ENCODE measurements at regions not wholly inside any gene's neighbourhood (a gene's known extent, or its start where the extent isn't known, plus 50 kb on each side); places are given as distances from the start of the nearest gene placed in this dataset.

- intact Hi-C loops (cut with DNase I), result no loop called here
- Histone ChIP-seq H3K4me3 (ENCODE audit: low read length) (no peak overlapping the region), H3K27ac (ENCODE audit: low read length) (no peak overlapping the region), H3K27me3 (ENCODE audit: control insufficient read depth, insufficient read depth) (no peaks in the 10 kb centered on the region), H3K9me3 (ENCODE audit: control insufficient read depth, low read length) (no peaks in the 10 kb centered on the region), H3K4me1 (ENCODE audit: control insufficient read depth, insufficient read depth, low read length) (peaks cover 2% of the 10 kb centered on the region)
- DNase-seq (no peak), ATAC-seq (no peak)
- WGBS, result 91% methylated on average over 4 of the region's 4 CpGs
Observed at GRCh38 chr1:229875086-229875485, 192.0 kb upstream of the GALNT2 start.

GRCh38 chr1:229879746-229880145, 187.3 kb upstream of the GALNT2 start:
- ATAC-seq (no peak), DNase-seq (no peak)
- H3K4me1 ChIP-seq (ENCODE audit: control insufficient read depth, insufficient read depth, low read length), result no peaks in the 10 kb centered on the region
- 61% methylated on average over 3 of the region's 3 CpGs for WGBS
- no peaks in the 10 kb centered on the region for H3K9me3 ChIP-seq (ENCODE audit: control insufficient read depth, low read length)
- no peak overlapping the region for H3K27ac ChIP-seq (ENCODE audit: low read length)
- no peaks in the 10 kb centered on the region for H3K27me3 ChIP-seq (ENCODE audit: control insufficient read depth, insufficient read depth)
- intact Hi-C loops (cut with DNase I), result no loop called here
- H3K4me3 ChIP-seq (ENCODE audit: low read length), result no peak overlapping the region

GRCh38 chr1:229880271-229881170, 186.5 kb upstream of the GALNT2 start:
- no peaks in the 10 kb centered on the region for H3K9me3 ChIP-seq (ENCODE audit: control insufficient read depth, low read length)
- ATAC-seq (no peak), DNase-seq (no peak)
- 80% methylated on average over 15 of the region's 15 CpGs for WGBS
- H3K27me3 ChIP-seq (ENCODE audit: control insufficient read depth, insufficient read depth), result no peaks in the 10 kb centered on the region
- no peaks in the 10 kb centered on the region for H3K4me1 ChIP-seq (ENCODE audit: control insufficient read depth, insufficient read depth, low read length)
- H3K4me3 ChIP-seq (ENCODE audit: low read length), result no peak overlapping the region
- no peak overlapping the region for H3K27ac ChIP-seq (ENCODE audit: low read length)
- intact Hi-C loops (cut with DNase I), result no loop called here

GRCh38 chr1:229882621-229883020, 184.4 kb upstream of the GALNT2 start:
- DNase-seq, result no peak
- WGBS, result 72% methylated on average over 5 of the region's 5 CpGs
- H3K4me1 ChIP-seq (ENCODE audit: control insufficient read depth, insufficient read depth, low read length), result no peaks in the 10 kb centered on the region
- intact Hi-C loops (cut with DNase I), result no loop called here
- no peak overlapping the region for H3K4me3 ChIP-seq (ENCODE audit: low read length)
- no peaks in the 10 kb centered on the region for H3K9me3 ChIP-seq (ENCODE audit: control insufficient read depth, low read length)
- H3K27me3 ChIP-seq (ENCODE audit: control insufficient read depth, insufficient read depth), result no peaks in the 10 kb centered on the region
- no peak overlapping the region for H3K27ac ChIP-seq (ENCODE audit: low read length)
- ATAC-seq, result no peak

GRCh38 chr1:229883504-229884200, 183.4 kb upstream of the GALNT2 start:
- 87% methylated on average over 7 of the region's 7 CpGs for WGBS
- no peaks in the 10 kb centered on the region for H3K27me3 ChIP-seq (ENCODE audit: control insufficient read depth, insufficient read depth)
- H3K9me3 ChIP-seq (ENCODE audit: control insufficient read depth, low read length), result no peaks in the 10 kb centered on the region
- no peak for DNase-seq
- H3K4me3 ChIP-seq (ENCODE audit: low read length), result no peak overlapping the region
- intact Hi-C loops (cut with DNase I), result no loop called here
- no peaks in the 10 kb centered on the region for H3K4me1 ChIP-seq (ENCODE audit: control insufficient read depth, insufficient read depth, low read length)
- no peak overlapping the region for H3K27ac ChIP-seq (ENCODE audit: low read length)
- ATAC-seq, result no peak

GRCh38 chr1:229884765-229885164, 182.3 kb upstream of the GALNT2 start:
- 68% methylated on average over 4 of the region's 4 CpGs for WGBS
- peak in 1 of 3 donors; percentile 62 for DNase-seq
- Histone ChIP-seq H3K4me3 (ENCODE audit: low read length) (no peak overlapping the region), H3K27ac (ENCODE audit: low read length) (no peak overlapping the region), H3K27me3 (ENCODE audit: control insufficient read depth, insufficient read depth) (no peaks in the 10 kb centered on the region), H3K4me1 (ENCODE audit: control insufficient read depth, insufficient read depth, low read length) (no peaks in the 10 kb centered on the region), H3K9me3 (ENCODE audit: control insufficient read depth, low read length) (no peaks in the 10 kb centered on the region)
- ATAC-seq, result no peak
- intact Hi-C loops (cut with DNase I), result no loop called here

GRCh38 chr1:229885568-229886495, 181.2 kb upstream of the GALNT2 start:
- no peaks in the 10 kb centered on the region for H3K9me3 ChIP-seq (ENCODE audit: control insufficient read depth, low read length)
- no peak overlapping the region for H3K4me3 ChIP-seq (ENCODE audit: low read length)
- no peak for ATAC-seq
- 82% methylated on average over 12 of the region's 12 CpGs for WGBS
- no peaks in the 10 kb centered on the region for H3K27me3 ChIP-seq (ENCODE audit: control insufficient read depth, insufficient read depth)
- no peak overlapping the region for H3K27ac ChIP-seq (ENCODE audit: low read length)
- no peak for DNase-seq
- intact Hi-C loops (cut with DNase I), result no loop called here
- no peaks in the 10 kb centered on the region for H3K4me1 ChIP-seq (ENCODE audit: control insufficient read depth, insufficient read depth, low read length)

GRCh38 chr1:229886636-229887035, 180.4 kb upstream of the GALNT2 start:
- H3K4me1 ChIP-seq (ENCODE audit: control insufficient read depth, insufficient read depth, low read length), result no peaks in the 10 kb centered on the region
- WGBS, result 80% methylated on average over 8 of the region's 8 CpGs
- intact Hi-C loops (cut with DNase I), result no loop called here
- H3K9me3 ChIP-seq (ENCODE audit: control insufficient read depth, low read length), result no peaks in the 10 kb centered on the region
- no peaks in the 10 kb centered on the region for H3K27me3 ChIP-seq (ENCODE audit: control insufficient read depth, insufficient read depth)
- ATAC-seq (no peak), DNase-seq (no peak)
- H3K27ac ChIP-seq (ENCODE audit: low read length), result no peak overlapping the region
- H3K4me3 ChIP-seq (ENCODE audit: low read length), result no peak overlapping the region

GRCh38 chr1:229887043-229887822, 179.8 kb upstream of the GALNT2 start:
- Histone ChIP-seq H3K27me3 (ENCODE audit: control insufficient read depth, insufficient read depth) (no peaks in the 10 kb centered on the region), H3K9me3 (ENCODE audit: control insufficient read depth, low read length) (no peaks in the 10 kb centered on the region), H3K4me3 (ENCODE audit: low read length) (no peak overlapping the region), H3K27ac (ENCODE audit: low read length) (peak overlapping the region; percentile 87), H3K4me1 (ENCODE audit: control insufficient read depth, insufficient read depth, low read length) (no peaks in the 10 kb centered on the region)
- peak; percentile 82 to 87 for ATAC-seq
- DNase-seq, result no peak
- WGBS, result 65% methylated on average over 3 of the region's 3 CpGs
- intact Hi-C loops (cut with DNase I), result no loop called here

GRCh38 chr1:229888157-229888556, 178.9 kb upstream of the GALNT2 start:
- peak overlapping the region; percentile 95 for H3K27ac ChIP-seq (ENCODE audit: low read length)
- no peaks in the 10 kb centered on the region for H3K27me3 ChIP-seq (ENCODE audit: control insufficient read depth, insufficient read depth)
- H3K4me1 ChIP-seq (ENCODE audit: control insufficient read depth, insufficient read depth, low read length), result no peaks in the 10 kb centered on the region
- no peak overlapping the region for H3K4me3 ChIP-seq (ENCODE audit: low read length)
- ATAC-seq (no peak), DNase-seq (no peak)
- WGBS, result 92% methylated on average over 2 of the region's 2 CpGs
- intact Hi-C loops (cut with DNase I), result no loop called here
- H3K9me3 ChIP-seq (ENCODE audit: control insufficient read depth, low read length), result no peaks in the 10 kb centered on the region

All from right cardiac atrium (tissue), 5 donors.